ENCODE measurements at regions not wholly inside any gene's neighbourhood (a gene's known extent, or its start where the extent isn't known, plus 50 kb on each side); places are given as distances from the start of the nearest gene placed in this dataset.
A peak's percentile ranks its signal among the peaks of the same experiment; 100 is the strongest.

- no peak overlapping the region for H3K4me3 Mint-ChIP-seq
- H3K36me3 Mint-ChIP-seq = peaks cover 2% of the 10 kb centered on the region
- H3K4me1 Mint-ChIP-seq = no peaks in the 10 kb centered on the region
- peaks cover 8% of the 10 kb centered on the region for H3K9me3 Mint-ChIP-seq
- H3K27me3 Mint-ChIP-seq = peaks cover 6% of the 10 kb centered on the region
- no peak overlapping the region for H3K27ac Mint-ChIP-seq
Observed at GRCh38 chr12:58148405-58148804, 207.0 kb downstream of the ATP23 start.

GRCh38 chr12:58148976-58149375, 207.6 kb downstream of the ATP23 start:
- H3K27me3 Mint-ChIP-seq = peaks cover 7% of the 10 kb centered on the region
- H3K9me3 Mint-ChIP-seq = peaks cover 8% of the 10 kb centered on the region
- no peak overlapping the region for H3K4me3 Mint-ChIP-seq
- H3K27ac Mint-ChIP-seq = peak overlapping the region; percentile 43
- no peaks in the 10 kb centered on the region for H3K4me1 Mint-ChIP-seq
- H3K36me3 Mint-ChIP-seq = peaks cover 2% of the 10 kb centered on the region

GRCh38 chr12:58154359-58154758, 213.0 kb downstream of the ATP23 start:
- Mint-ChIP-seq H3K27me3 (peaks cover 6% of the 10 kb centered on the region), H3K9me3 (no peaks in the 10 kb centered on the region), H3K36me3 (no peaks in the 10 kb centered on the region), H3K27ac (no peak overlapping the region), H3K4me3 (no peak overlapping the region), H3K4me1 (no peaks in the 10 kb centered on the region)

- no peaks in the 10 kb centered on the region for H3K4me1 Mint-ChIP-seq
- no peaks in the 10 kb centered on the region for H3K9me3 Mint-ChIP-seq
- H3K27ac Mint-ChIP-seq = no peak overlapping the region
- no peak overlapping the region for H3K4me3 Mint-ChIP-seq
- H3K27me3 Mint-ChIP-seq = peaks cover 4% of the 10 kb centered on the region
- no peaks in the 10 kb centered on the region for H3K36me3 Mint-ChIP-seq
Observed at GRCh38 chr12:58156697-58157096, 215.3 kb downstream of the ATP23 start.

GRCh38 chr12:58159941-58160340, 218.6 kb downstream of the ATP23 start:
- H3K27ac Mint-ChIP-seq = no peak overlapping the region
- no peaks in the 10 kb centered on the region for H3K9me3 Mint-ChIP-seq
- H3K4me1 Mint-ChIP-seq = no peaks in the 10 kb centered on the region
- H3K36me3 Mint-ChIP-seq = no peaks in the 10 kb centered on the region
- no peak overlapping the region for H3K4me3 Mint-ChIP-seq
- peaks cover 1% of the 10 kb centered on the region for H3K27me3 Mint-ChIP-seq

GRCh38 chr12:58161773-58162172, 220.4 kb downstream of the ATP23 start:
- Mint-ChIP-seq H3K9me3 (no peaks in the 10 kb centered on the region), H3K4me3 (no peak overlapping the region), H3K4me1 (no peaks in the 10 kb centered on the region), H3K27ac (no peak overlapping the region), H3K36me3 (no peaks in the 10 kb centered on the region), H3K27me3 (peaks cover 1% of the 10 kb centered on the region)

GRCh38 chr12:58163021-58163420, 221.7 kb downstream of the ATP23 start:
- no peaks in the 10 kb centered on the region for H3K9me3 Mint-ChIP-seq
- no peaks in the 10 kb centered on the region for H3K36me3 Mint-ChIP-seq
- H3K27ac Mint-ChIP-seq = no peak overlapping the region
- H3K4me1 Mint-ChIP-seq = no peaks in the 10 kb centered on the region
- no peak overlapping the region for H3K4me3 Mint-ChIP-seq
- peaks cover 1% of the 10 kb centered on the region for H3K27me3 Mint-ChIP-seq

GRCh38 chr12:58166643-58167042, 225.3 kb downstream of the ATP23 start:
- Mint-ChIP-seq H3K36me3 (no peaks in the 10 kb centered on the region), H3K9me3 (no peaks in the 10 kb centered on the region), H3K27ac (no peak overlapping the region), H3K4me1 (no peaks in the 10 kb centered on the region), H3K27me3 (peaks cover 2% of the 10 kb centered on the region), H3K4me3 (no peak overlapping the region)

GRCh38 chr12:58167622-58168021, 226.3 kb downstream of the ATP23 start:
- Mint-ChIP-seq H3K4me3 (no peak overlapping the region), H3K4me1 (no peaks in the 10 kb centered on the region)

GRCh38 chr12:58169826-58170225, 228.5 kb downstream of the ATP23 start:
- H3K27me3 Mint-ChIP-seq = peaks cover 7% of the 10 kb centered on the region
- H3K9me3 Mint-ChIP-seq = no peaks in the 10 kb centered on the region
- no peak overlapping the region for H3K27ac Mint-ChIP-seq
- no peaks in the 10 kb centered on the region for H3K36me3 Mint-ChIP-seq
- no peak overlapping the region for H3K4me3 Mint-ChIP-seq
- H3K4me1 Mint-ChIP-seq = no peaks in the 10 kb centered on the region

More at GRCh38 chr12:58167622-58168021, 226.3 kb downstream of the ATP23 start:
- Mint-ChIP-seq H3K27ac (no peak overlapping the region), H3K9me3 (no peaks in the 10 kb centered on the region), H3K27me3 (peaks cover 2% of the 10 kb centered on the region), H3K36me3 (no peaks in the 10 kb centered on the region)

GRCh38 chr12:58171914-58172313, 230.5 kb downstream of the ATP23 start:
- Mint-ChIP-seq H3K27me3 (peaks cover 13% of the 10 kb centered on the region), H3K4me1 (no peaks in the 10 kb centered on the region), H3K9me3 (no peaks in the 10 kb centered on the region), H3K36me3 (no peaks in the 10 kb centered on the region), H3K27ac (no peak overlapping the region), H3K4me3 (no peak overlapping the region)

- Mint-ChIP-seq H3K27ac (no peak overlapping the region), H3K9me3 (no peaks in the 10 kb centered on the region), H3K36me3 (no peaks in the 10 kb centered on the region), H3K27me3 (peaks cover 13% of the 10 kb centered on the region), H3K4me1 (no peaks in the 10 kb centered on the region), H3K4me3 (no peak overlapping the region)
Observed at GRCh38 chr12:58172433-58173073, 231.2 kb downstream of the ATP23 start.

- H3K36me3 Mint-ChIP-seq = no peaks in the 10 kb centered on the region
- H3K27me3 Mint-ChIP-seq = peaks cover 17% of the 10 kb centered on the region
- no peaks in the 10 kb centered on the region for H3K9me3 Mint-ChIP-seq
- no peak overlapping the region for H3K4me3 Mint-ChIP-seq
- no peak overlapping the region for H3K27ac Mint-ChIP-seq
- no peaks in the 10 kb centered on the region for H3K4me1 Mint-ChIP-seq
Observed at GRCh38 chr12:58174316-58174715, 232.9 kb downstream of the ATP23 start.

- Mint-ChIP-seq H3K4me1 (no peaks in the 10 kb centered on the region), H3K27ac (no peak overlapping the region), H3K27me3 (peaks cover 15% of the 10 kb centered on the region), H3K4me3 (no peak overlapping the region), H3K36me3 (no peaks in the 10 kb centered on the region), H3K9me3 (no peaks in the 10 kb centered on the region)
Observed at GRCh38 chr12:58176296-58176869, 235.0 kb downstream of the ATP23 start.

GRCh38 chr12:58177366-58177765, 236.0 kb downstream of the ATP23 start:
- Mint-ChIP-seq H3K4me1 (no peaks in the 10 kb centered on the region), H3K4me3 (no peak overlapping the region), H3K27me3 (peaks cover 16% of the 10 kb centered on the region), H3K9me3 (no peaks in the 10 kb centered on the region), H3K27ac (no peak overlapping the region), H3K36me3 (no peaks in the 10 kb centered on the region)

- no peaks in the 10 kb centered on the region for H3K36me3 Mint-ChIP-seq
Observed at GRCh38 chr12:58184212-58184611, 242.8 kb downstream of the ATP23 start.

GRCh38 chr12:58186401-58186800, 245.0 kb downstream of the ATP23 start:
- Mint-ChIP-seq H3K27me3 (peaks cover 6% of the 10 kb centered on the region), H3K27ac (no peak overlapping the region), H3K4me1 (no peaks in the 10 kb centered on the region), H3K9me3 (peaks cover 13% of the 10 kb centered on the region), H3K36me3 (no peaks in the 10 kb centered on the region), H3K4me3 (no peak overlapping the region)

More at GRCh38 chr12:58184212-58184611, 242.8 kb downstream of the ATP23 start:
- H3K27ac Mint-ChIP-seq = no peak overlapping the region
- peaks cover 13% of the 10 kb centered on the region for H3K9me3 Mint-ChIP-seq
- no peaks in the 10 kb centered on the region for H3K4me1 Mint-ChIP-seq
- peaks cover 6% of the 10 kb centered on the region for H3K27me3 Mint-ChIP-seq
- H3K4me3 Mint-ChIP-seq = no peak overlapping the region

Data from activated naive CD4-positive, alpha-beta T cell treated with anti-CD3 and anti-CD28 coated beads, Interleukin-2, amount 50 U/mL, for 24 hours (primary cell).